Heart left ventricle (tissue), 16 donors: ENCODE measurements at regions not wholly inside any gene's neighbourhood (a gene's known extent, or its start where the extent isn't known, plus 50 kb on each side); places are given as distances from the start of the nearest gene placed in this dataset.

Source experiments
- ATAC-seq, 4 donors: fragments of 200-7000 bp; cut with Tn5 transposase; one replicate each; pipeline ENCODE4 v1.9.1; 2020 to 2022; ENCODE audit warnings: moderate library complexity in 4 of 4, mild to moderate bottlenecking in 3 of 4, moderate number of reproducible peaks in 1 of 4
- DNase-seq, 5 donors: peaks; one replicate each; pipeline ENCODE4 v3.0.0-alpha.2; 2020
- H3K27ac ChIP-seq, 12 donors: fragments of 200-600 bp; sonication (generic) in 4 of 12; one replicate each; pipeline versions ENCODE4 v1.5.0 to v1.8.0; 2016 to 2022; ENCODE audit warnings: mild to moderate bottlenecking in 2 of 12
- H3K27me3 ChIP-seq, 9 donors: fragments of 200-600 bp; sonication (generic) in 2 of 9; one replicate each; pipeline versions ENCODE4 v1.5.1 to v1.8.0; 2016 to 2022; ENCODE audit warnings: mild to moderate bottlenecking in 3 of 9
- H3K36me3 ChIP-seq, 9 donors: fragments of 200-600 bp; sonication (generic) in 2 of 9; one replicate each; pipeline versions ENCODE4 v1.5.0 to v1.8.0; 2018 to 2022; ENCODE audit warnings: mild to moderate bottlenecking in 2 of 9
- H3K4me1 ChIP-seq, 12 donors: fragments of 200-600 bp; sonication (generic) in 4 of 12; one replicate each; pipeline versions ENCODE4 v1.5.0 to v1.8.0; 2016 to 2022; ENCODE audit warnings: mild to moderate bottlenecking in 3 of 12
- H3K4me3 ChIP-seq, 12 donors: fragments of 200-600 bp; sonication (generic) in 4 of 12; one replicate each; pipeline versions ENCODE4 v1.5.0 to v1.8.0; 2017 to 2022; ENCODE audit warnings: mild to moderate bottlenecking in 9 of 12, moderate library complexity in 4 of 12
- H3K9me3 ChIP-seq, 12 donors: fragments of 200-600 bp; sonication (generic) in 4 of 12; one replicate each; pipeline versions ENCODE4 v1.5.0 to v1.8.0; 2016 to 2022; ENCODE audit warnings: mild to moderate bottlenecking in 1 of 12
- CTCF ChIP-seq, 12 donors: fragments of 200-600 bp; sonication (generic) in 4 of 12; IDR thresholded peaks; one replicate each; pipeline versions ENCODE4 v1.5.0 to v1.8.0; 2018 to 2022; ENCODE audit warnings: antibody characterized with exemption in 12 of 12, mild to moderate bottlenecking in 5 of 12
- POLR2A ChIP-seq, 2 donors: fragments of 450-650 bp; IDR thresholded peaks; one replicate each; pipeline ENCODE4 v1.6.1; 2017; ENCODE audit warnings: antibody characterized with exemption in 2 of 2, mild to moderate bottlenecking in 2 of 2, moderate library complexity in 2 of 2
- WGBS, 4 donors: extraction: QIAGEN DNeasy Blood & Tissue Kit in 2 of 4; methylation state at CpG; one replicate each; pipeline versions ENCODE4 v1.1.5 to v1.1.7; 2013 to 2018; 5-methylcytosine and 5-hydroxymethylcytosine counted together
- intact Hi-C, 10 donors: fragments of 100-400 bp; cut with DNase I; formaldehyde crosslinking; loops; one replicate each; pipeline versions ENCODE4 v1.11.1 to v1.14.2; 2022
- donor health status: ischemic (EF 13 %, LVEDD 7.1; RV severe dilation, severe dysfunction).
- donor health status: healthy with polysubstance abuse.
- donor health status: DM: no; HTN: yes; CAD: no.
- donor health status: DM: no; HTN: no; CAD: no.
- donor health status: ischemic (EF 25% LVEDD 6.9; RV normal size, moderate dysfunction).
- donor health status: ischemic (EF 25% LVEDD 5.7; RV mildly dilated, moderate dysfunction).
- donor health status: healthy.
- donor health status: DM: yes; HTN: yes; CAD: no.
- donor health status: ischemic (EF 35%, LVEDD 5.7; RV mildly dilated, moderate dysfunction).
- donor health status: nonischemic (EF 11% LVEDD 7.7; RV severe dilation, severe dysfunction).
- donor health status: DM: yes; HTN: yes; CAD: no.
- donor health status: PGD.
- donor health status: ischemic (EF 29% LVEDD 5.4; RV normal size, mild dysfunction).
- donor health status: nonischemic (EF 23%, LVEDD 6.1; RV moderate dilation, normal function).

DNA sequence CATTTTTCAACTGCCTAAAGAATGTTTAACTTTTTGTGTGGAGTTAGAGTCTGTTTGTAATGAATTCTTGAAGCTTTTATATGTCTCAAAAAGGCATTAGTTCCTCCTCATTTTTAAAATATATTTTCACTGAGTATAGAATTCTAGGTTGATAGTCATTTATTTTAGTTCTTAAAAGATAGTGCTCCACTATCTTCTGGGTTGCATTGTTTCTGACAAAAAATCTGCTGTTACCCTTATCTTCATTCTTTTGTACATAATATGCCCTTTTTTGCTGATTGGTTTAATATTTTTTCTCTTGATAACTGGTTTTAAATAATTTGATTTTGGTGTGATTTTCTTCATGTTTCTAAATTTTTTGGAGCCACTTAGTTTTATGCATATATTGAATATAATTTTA, 754.7 kb upstream of the GYPC start:
- Histone ChIP-seq H3K9me3 (peaks cover 0 to 32% (median 3%) of the 10 kb centered on the region in 12 donors), H3K27ac (no peak overlapping the region), H3K36me3 (no peaks in the 10 kb centered on the region), H3K4me1 (no peaks in the 10 kb centered on the region), H3K4me3 (no peak overlapping the region), H3K27me3 (no peaks in the 10 kb centered on the region)
- ATAC-seq (no peak), DNase-seq (no peak)
- no peak for TF ChIP-seq POLR2A (IDR thresholded peaks at IDR 0.05)
- TF ChIP-seq CTCF (IDR thresholded peaks at IDR 0.05) = no peak
- intact Hi-C loops = no loop called here

DNA sequence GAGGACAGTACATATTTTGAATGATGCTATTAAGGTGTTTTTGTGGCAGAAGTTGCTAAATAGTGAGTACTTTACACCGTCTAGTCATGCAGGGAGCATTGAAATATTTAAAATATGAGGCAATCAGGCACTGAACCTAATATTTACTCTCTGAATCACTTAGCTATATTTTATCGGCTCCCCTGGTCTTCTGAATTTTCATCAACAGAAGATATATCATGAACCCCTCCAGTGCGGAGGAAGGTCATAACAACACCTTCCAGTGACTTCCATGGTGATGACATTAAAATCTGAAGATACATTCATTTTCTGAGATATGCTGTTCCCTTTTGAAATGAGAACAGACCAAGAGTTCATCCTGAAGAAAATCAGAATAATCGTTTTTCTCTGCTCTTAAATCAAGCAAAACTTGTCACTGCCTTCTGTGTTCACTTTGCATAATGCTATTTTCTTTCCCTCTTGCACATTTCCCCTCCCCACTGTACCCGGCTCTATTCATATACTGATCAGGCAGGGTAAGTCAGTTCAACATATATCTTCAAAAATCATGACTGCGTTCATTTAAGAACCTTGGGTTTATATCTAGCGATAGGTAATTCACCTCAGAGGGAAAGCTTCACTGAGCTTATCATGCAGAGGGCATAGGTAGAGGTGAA, 729.9 kb upstream of the GYPC start:
- H3K27me3 ChIP-seq = no peaks in the 10 kb centered on the region
- DNase-seq (no peak), ATAC-seq (no peak)
- intact Hi-C loops = no loop called here
- TF ChIP-seq CTCF (IDR thresholded peaks at IDR 0.05) = no peak
- no peak for TF ChIP-seq POLR2A (IDR thresholded peaks at IDR 0.05)
- H3K4me1 ChIP-seq = no peaks in the 10 kb centered on the region
- no peaks in the 10 kb centered on the region for H3K9me3 ChIP-seq
- no peak overlapping the region for H3K4me3 ChIP-seq
- WGBS, 4 donors = 64 to 74% (median 66%) methylated on average over 7 of the region's 7 CpGs
- H3K36me3 ChIP-seq = no peaks in the 10 kb centered on the region
- no peak overlapping the region for H3K27ac ChIP-seq

DNA sequence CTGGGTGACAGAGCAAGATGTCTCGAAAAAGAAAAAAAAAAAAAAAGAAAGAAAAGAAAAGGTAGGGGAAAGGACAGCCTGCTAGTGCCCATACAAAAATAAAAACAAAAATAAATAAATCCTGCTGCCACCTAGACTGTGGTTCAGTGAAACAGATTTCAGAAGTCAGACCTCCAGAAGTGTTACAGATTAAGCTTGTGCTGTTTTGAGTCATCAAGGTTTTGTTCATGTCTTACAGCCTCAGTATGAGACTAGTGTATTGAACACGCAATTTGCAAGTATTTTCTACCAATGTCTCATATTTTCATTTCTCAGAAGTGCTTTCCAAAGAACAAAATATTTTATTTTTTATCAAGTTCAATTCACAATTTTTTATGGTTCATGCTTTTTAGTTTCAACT, 720.4 kb upstream of the GYPC start:
- Histone ChIP-seq H3K9me3 (peaks cover 0 to 6% (median 0%) of the 10 kb centered on the region in 12 donors), H3K36me3 (no peaks in the 10 kb centered on the region), H3K4me3 (no peak overlapping the region), H3K27me3 (no peaks in the 10 kb centered on the region), H3K27ac (no peak overlapping the region), H3K4me1 (no peaks in the 10 kb centered on the region)
- 72 to 89% (median 85%) methylated on average over 2 of the region's 2 CpGs for WGBS, 4 donors
- intact Hi-C loops = no loop called here
- DNase-seq (no peak), ATAC-seq (no peak)
- TF ChIP-seq POLR2A (IDR thresholded peaks at IDR 0.05) (no peak), CTCF (IDR thresholded peaks at IDR 0.05) (no peak)

DNA sequence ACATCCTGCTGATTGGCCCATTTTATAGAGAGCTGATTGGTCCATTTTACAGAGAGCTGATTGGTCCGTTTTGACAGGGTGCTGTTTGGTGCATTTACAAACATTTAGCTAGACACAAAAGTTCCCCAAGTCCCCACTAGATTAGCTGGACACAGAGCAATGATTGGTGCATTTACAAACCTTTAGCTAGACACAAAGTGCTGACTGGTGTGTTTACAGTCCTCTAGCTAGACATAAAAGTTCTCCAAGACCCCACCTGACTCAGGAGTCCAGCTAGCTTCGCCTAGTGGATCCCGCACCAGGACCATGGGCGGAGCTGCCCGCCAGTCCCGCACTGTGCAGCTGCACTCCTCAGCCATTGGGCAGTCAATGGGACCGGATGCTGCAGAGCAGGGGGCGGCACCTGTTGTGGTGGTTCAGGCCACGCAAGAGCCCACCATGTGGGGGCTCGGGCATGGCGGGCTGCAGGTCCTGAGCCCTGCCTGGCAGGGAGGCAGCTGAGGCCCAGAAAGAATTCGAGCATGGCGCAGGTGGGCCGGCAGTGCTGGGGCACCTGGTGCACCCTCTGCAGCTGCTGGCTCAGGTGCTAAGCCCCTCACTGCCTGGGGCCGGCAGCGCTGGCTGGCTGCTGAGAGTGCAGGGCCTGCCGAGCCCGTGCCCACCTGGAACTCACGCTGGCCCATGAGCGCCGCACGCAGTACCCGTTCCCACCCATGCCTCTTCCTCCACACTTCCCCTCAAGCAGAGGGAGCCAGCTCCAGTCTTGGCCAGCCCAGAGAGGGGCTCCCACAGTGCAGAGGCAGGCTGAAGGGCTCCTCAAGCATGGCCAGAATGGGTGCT, 713.2 kb upstream of the GYPC start:
- H3K27ac ChIP-seq = no peak overlapping the region
- DNase-seq (peak in 1 of 5 donors; percentile 60), ATAC-seq (no peak)
- intact Hi-C loops = no loop called here
- no peak overlapping the region for H3K4me3 ChIP-seq
- peaks cover 0 to 31% (median 7%) of the 10 kb centered on the region in 12 donors for H3K9me3 ChIP-seq
- WGBS, 4 donors = 82 to 93% (median 91%) methylated on average over 7 to 23 of the region's 23 CpGs
- no peaks in the 10 kb centered on the region for H3K4me1 ChIP-seq
- no peaks in the 10 kb centered on the region for H3K36me3 ChIP-seq
- no peak for TF ChIP-seq CTCF (IDR thresholded peaks at IDR 0.05)
- TF ChIP-seq POLR2A (IDR thresholded peaks at IDR 0.05) = no peak
- H3K27me3 ChIP-seq = no peaks in the 10 kb centered on the region
